GM12872 (cell line): ENCODE measurements at regions not wholly inside any gene's neighbourhood (a gene's known extent, or its start where the extent isn't known, plus 50 kb on each side); places are given as distances from the start of the nearest gene placed in this dataset.

Source experiments
- TF ChIP-seq, protein P1 (sequence below): IDR thresholded peaks from 3 replicates; pipeline ENCODE4 v1.5.1; 2011; ENCODE audit warnings: low read depth, mild to moderate bottlenecking, low read length, moderate library complexity; ENCODE audit not compliant: insufficient read depth

DNA sequence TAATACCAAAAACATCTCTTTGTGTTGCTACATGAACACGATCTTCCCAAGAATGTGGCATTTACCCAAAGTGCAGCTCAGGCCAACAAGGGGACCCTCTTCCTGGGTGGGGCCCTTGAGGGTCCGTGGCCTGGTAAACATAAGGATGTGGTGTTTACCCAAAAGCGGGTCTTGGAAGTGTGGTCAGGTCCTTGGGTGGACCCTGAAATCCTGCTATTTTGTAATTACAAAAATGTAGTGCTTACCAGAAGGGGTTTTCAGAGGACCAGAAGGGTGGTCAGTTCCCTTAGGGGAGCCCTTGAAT, 87.8 kb upstream of the PRDM11 start:
- TF ChIP-seq, protein P1, sequence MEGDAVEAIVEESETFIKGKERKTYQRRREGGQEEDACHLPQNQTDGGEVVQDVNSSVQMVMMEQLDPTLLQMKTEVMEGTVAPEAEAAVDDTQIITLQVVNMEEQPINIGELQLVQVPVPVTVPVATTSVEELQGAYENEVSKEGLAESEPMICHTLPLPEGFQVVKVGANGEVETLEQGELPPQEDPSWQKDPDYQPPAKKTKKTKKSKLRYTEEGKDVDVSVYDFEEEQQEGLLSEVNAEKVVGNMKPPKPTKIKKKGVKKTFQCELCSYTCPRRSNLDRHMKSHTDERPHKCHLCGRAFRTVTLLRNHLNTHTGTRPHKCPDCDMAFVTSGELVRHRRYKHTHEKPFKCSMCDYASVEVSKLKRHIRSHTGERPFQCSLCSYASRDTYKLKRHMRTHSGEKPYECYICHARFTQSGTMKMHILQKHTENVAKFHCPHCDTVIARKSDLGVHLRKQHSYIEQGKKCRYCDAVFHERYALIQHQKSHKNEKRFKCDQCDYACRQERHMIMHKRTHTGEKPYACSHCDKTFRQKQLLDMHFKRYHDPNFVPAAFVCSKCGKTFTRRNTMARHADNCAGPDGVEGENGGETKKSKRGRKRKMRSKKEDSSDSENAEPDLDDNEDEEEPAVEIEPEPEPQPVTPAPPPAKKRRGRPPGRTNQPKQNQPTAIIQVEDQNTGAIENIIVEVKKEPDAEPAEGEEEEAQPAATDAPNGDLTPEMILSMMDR, result no peak

- TF ChIP-seq, protein P1, result no peak
These were observed 85.7 kb upstream of the PRDM11 start for GRCh38 chr11:45060707-45061106.

- TF ChIP-seq, protein P1, result no peak
These were observed 84.8 kb upstream of the PRDM11 start for GRCh38 chr11:45061641-45062040.

DNA sequence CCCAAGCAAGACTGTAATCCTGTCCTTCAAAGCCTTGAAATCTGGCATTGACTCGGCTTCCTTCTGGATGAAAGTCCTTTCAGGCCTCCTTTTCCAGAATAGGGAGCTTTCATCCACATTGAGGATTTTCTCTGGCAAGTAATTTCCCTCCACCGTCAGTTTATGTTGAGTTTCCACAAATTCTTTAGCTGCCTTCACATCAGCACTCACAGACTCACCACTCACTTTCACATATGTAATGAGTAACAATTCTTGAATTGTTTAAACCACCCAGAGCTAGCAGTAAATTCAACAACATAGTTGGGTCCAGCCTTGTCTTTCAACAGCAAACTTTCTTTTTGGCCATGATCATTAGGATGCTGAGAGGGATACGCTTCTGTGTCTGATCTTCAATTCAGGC, 84.3 kb upstream of the PRDM11 start:
- TF ChIP-seq, protein P1, result no peak

DNA sequence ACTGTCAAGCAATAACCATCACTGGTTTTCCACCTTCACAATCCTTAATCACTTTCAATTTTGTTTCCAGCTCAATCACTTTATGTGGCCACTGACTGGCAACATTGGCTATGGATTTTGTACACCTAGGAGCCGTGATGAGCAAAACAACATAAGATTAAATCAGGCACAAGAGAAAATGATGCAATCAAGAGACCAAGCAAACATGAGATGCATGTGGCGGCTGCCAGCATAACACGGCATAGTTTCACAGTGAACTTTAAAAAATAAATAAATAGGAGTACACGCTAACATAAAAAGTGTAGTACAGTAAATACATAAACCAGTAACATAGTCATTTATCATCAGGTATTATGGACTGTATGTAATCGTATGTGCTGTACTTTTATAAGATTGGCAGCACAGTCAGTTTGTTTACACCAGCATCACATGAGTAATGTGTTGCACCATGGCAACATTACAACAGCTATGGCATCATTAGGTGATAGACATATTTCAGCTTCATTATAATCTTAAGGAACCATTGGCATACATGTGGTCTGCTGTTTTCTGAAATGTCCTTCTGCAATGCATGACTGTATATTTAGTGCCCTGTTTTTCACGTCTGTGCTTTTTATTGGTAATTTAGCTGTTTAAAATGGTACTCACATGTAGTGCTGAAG, 83.3 kb upstream of the PRDM11 start:
- TF ChIP-seq, protein P1, result no peak

DNA sequence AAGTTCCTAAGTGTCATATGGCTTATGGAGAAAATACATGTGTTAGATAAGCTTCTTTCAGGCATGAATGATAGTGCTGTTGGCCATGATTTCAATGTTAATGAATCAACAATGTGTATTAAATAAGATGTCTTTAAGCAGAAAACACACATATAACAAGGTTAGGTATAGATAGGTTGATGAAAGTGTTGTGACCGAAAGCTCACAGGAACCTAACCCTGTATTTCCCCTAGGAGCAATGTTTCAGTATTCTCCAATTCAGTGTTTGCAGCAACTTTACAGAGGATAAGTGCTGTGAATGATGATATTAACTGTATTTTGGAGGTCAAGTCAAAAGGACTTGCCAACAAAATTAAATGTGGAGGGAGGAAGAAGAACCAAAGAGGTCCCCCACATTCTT, 82.8 kb upstream of the PRDM11 start:
- TF ChIP-seq, protein P1, result no peak

- TF ChIP-seq, protein P1, result no peak
These were observed 78.5 kb upstream of the PRDM11 start for GRCh38 chr11:45067966-45068365.
